B cell (primary cell): ENCODE measurements at regions not wholly inside any gene's neighbourhood (a gene's known extent, or its start where the extent isn't known, plus 50 kb on each side); places are given as distances from the start of the nearest gene placed in this dataset.

Experiments used
- ATAC-seq: fragments of 200-7000 bp; cut with Tn5 transposase; one replicate; pipeline ENCODE4 v1.10.0; 2021; ENCODE audit warnings: low read depth, mild to moderate bottlenecking, moderate number of reproducible peaks, moderate library complexity
- CTCF ChIA-PET: fragments of 350-600 bp; sonication (Branson Sonifier 250); formaldehyde crosslinking; loops from one replicate; lab custom pipeline; 2021; ENCODE audit warnings: antibody characterized with exemption, inconsistent platforms; lab: Charles Lee
- POLR2A ChIA-PET: fragments of 350-600 bp; sonication (Branson Sonifier 250); formaldehyde crosslinking; loops from one replicate; lab custom pipeline; 2021; ENCODE audit warnings: antibody characterized with exemption; lab: Charles Lee
- DNase-seq: peaks from one replicate; pipeline ENCODE4 v3.0.0; 2013
- H2AFZ ChIP-seq: 2 replicates; pipeline ENCODE4 v1.6.1; 2012; ENCODE audit warnings: mild to moderate bottlenecking, low read depth, low read length; ENCODE audit not compliant: insufficient read depth, poor library complexity, severe bottlenecking
- H3K27ac ChIP-seq, 2 donors: 1 replicate in 1 of 2; 2 replicates in 1 of 2; pipeline ENCODE4 v1.5.1; 2012 to 2013; ENCODE audit warnings: low read length in 2 of 2, mild to moderate bottlenecking in 2 of 2, moderate library complexity in 1 of 2
- H3K27me3 ChIP-seq, 4 experiments: fragments of 200-600 bp in 1 of 4; sonication (generic) in 1 of 4; replicated peaks in 1 of 4; 1 replicate in 2 of 4; 2 replicates in 2 of 4; pipeline versions ENCODE4 v1.6.1 to v1.7.0; 2013 to 2016; ENCODE audit warnings: low read length in 3 of 4, mild to moderate bottlenecking in 2 of 4, mixed read lengths in 1 of 4, moderate library complexity in 1 of 4; ENCODE audit not compliant: insufficient read depth in 4 of 4, control insufficient read depth in 3 of 4; ENCODE audit errors: control extremely low read depth in 1 of 4
- H3K36me3 ChIP-seq, 2 experiments: replicated peaks in 1 of 2; 1 replicate in 1 of 2; 2 replicates in 1 of 2; pipeline versions ENCODE4 v1.6.1 to v1.7.1; 2013; ENCODE audit warnings: low read length in 1 of 2; ENCODE audit not compliant: insufficient read depth in 2 of 2, control insufficient read depth in 1 of 2; ENCODE audit errors: control extremely low read depth in 1 of 2, extremely low read depth in 1 of 2
- H3K4me1 ChIP-seq, 2 donors: fragments of 200-600 bp in 1 of 2; sonication (generic) in 1 of 2; 1 replicate in 1 of 2; 2 replicates in 1 of 2; pipeline versions ENCODE4 v1.5.1 to v1.6.1; 2013 to 2017; ENCODE audit warnings: low read length in 2 of 2; ENCODE audit not compliant: control insufficient read depth in 2 of 2, insufficient read depth in 2 of 2
- H3K4me2 ChIP-seq: replicated peaks from 2 replicates; pipeline ENCODE3; 2012; ENCODE audit warnings: mild to moderate bottlenecking, low read depth, low read length; ENCODE audit not compliant: poor library complexity, severe bottlenecking
- H3K4me3 ChIP-seq, 5 experiments: fragments of 200-600 bp in 1 of 5; sonication (generic) in 1 of 5; 1 replicate in 3 of 5; 2 replicates in 2 of 5; pipeline versions ENCODE4 v1.5.1 to v1.7.0; 2011 to 2016; ENCODE audit warnings: low read length in 4 of 5, mild to moderate bottlenecking in 4 of 5, low read depth in 2 of 5, control low read depth in 1 of 5, moderate library complexity in 1 of 5; ENCODE audit not compliant: insufficient read depth in 1 of 5; ENCODE audit errors: control extremely low read depth in 1 of 5, extremely low read depth in 1 of 5
- H3K79me2 ChIP-seq: fragments of 200-600 bp; sonication (generic); one replicate; pipeline ENCODE4 v1.6.0; 2016; ENCODE audit warnings: low read length; ENCODE audit not compliant: control insufficient read depth, insufficient read depth
- H3K9ac ChIP-seq: fragments of 200-600 bp; sonication (generic); 2 replicates; pipeline ENCODE4 v1.6.1; 2017; ENCODE audit warnings: mild to moderate bottlenecking, low read length, moderate library complexity
- H3K9me3 ChIP-seq, 3 donors: one replicate each; pipeline versions ENCODE4 v1.6.1 to v1.7.1; 2013; ENCODE audit warnings: low read length in 2 of 3; ENCODE audit not compliant: control insufficient read depth in 2 of 3, insufficient read depth in 1 of 3; ENCODE audit errors: control extremely low read depth in 1 of 3
- H4K20me1 ChIP-seq: 2 replicates; pipeline ENCODE4 v1.6.0; 2012; ENCODE audit warnings: mild to moderate bottlenecking, low read length; ENCODE audit not compliant: insufficient read depth, control insufficient read depth, poor library complexity, severe bottlenecking
- H3K27ac Mint-ChIP-seq: one replicate; pipeline ENCODE4 v1.8.0; 2021; ENCODE audit warnings: mixed read lengths
- H3K27me3 Mint-ChIP-seq: one replicate; pipeline ENCODE4 v1.8.0; 2021; ENCODE audit warnings: mixed read lengths
- H3K4me1 Mint-ChIP-seq: one replicate; pipeline ENCODE4 v1.8.0; 2021; ENCODE audit warnings: mixed read lengths
- H3K4me3 Mint-ChIP-seq: one replicate; pipeline ENCODE4 v1.8.0; 2021; ENCODE audit warnings: mixed read lengths
- H3K9me3 Mint-ChIP-seq: one replicate; pipeline ENCODE4 v1.8.0; 2022; ENCODE audit warnings: mixed read lengths; ENCODE audit not compliant: insufficient read depth
- CTCF ChIP-seq: fragments of 200-600 bp; IDR thresholded peaks from one replicate; pipeline ENCODE4 v1.8.0; 2022; ENCODE audit warnings: antibody characterized with exemption, mild to moderate bottlenecking
- EZH2 ChIP-seq: IDR thresholded peaks from 2 replicates; pipeline ENCODE4 v1.6.1; 2012; ENCODE audit warnings: borderline replicate concordance, low read depth, mild to moderate bottlenecking, moderate library complexity, low read length; ENCODE audit not compliant: insufficient read depth, poor library complexity, severe bottlenecking
- WGBS: methylation state at CpG from one replicate; pipeline ENCODE4 v1.1.5; 2013; ENCODE audit warnings: missing lambda C conversion rate; ENCODE audit not compliant: insufficient coverage; 5-methylcytosine and 5-hydroxymethylcytosine counted together
- intact Hi-C: fragments of 100-400 bp; cut with micrococcal nuclease; formaldehyde crosslinking; loops from one replicate; pipeline ENCODE4 v1.10.0; 2022

- Histone ChIP-seq H3K4me3 (no peak overlapping the region), H3K9ac (no peak overlapping the region), H3K9me3 (peaks cover 0 to 4% (median 0%) of the 10 kb centered on the region in 3 donors), H4K20me1 (no peaks in the 10 kb centered on the region), H3K4me2 (no peak overlapping the region), H3K36me3 (no peaks in the 10 kb centered on the region), H3K27me3 (no peaks in the 10 kb centered on the region), H3K27ac (no peak overlapping the region), H3K79me2 (no peaks in the 10 kb centered on the region), H2AFZ (no peak overlapping the region), H3K4me1 (no peaks in the 10 kb centered on the region)
- Mint-ChIP-seq H3K27me3 (no peaks in the 10 kb centered on the region), H3K27ac (no peak overlapping the region), H3K9me3 (peaks cover 2% of the 10 kb centered on the region), H3K4me3 (no peak overlapping the region), H3K4me1 (no peaks in the 10 kb centered on the region)
- DNase-seq (no peak), ATAC-seq (no peak)
- intact Hi-C loops: no loop called here
- 70% methylated on average over 2 of the region's 4 CpGs for WGBS
- ChIA-PET POLR2A (no interaction called here), CTCF (no interaction called here)
- TF ChIP-seq EZH2 (no peak), CTCF (no peak)
These were observed 378.4 kb downstream of the CDH7 start for GRCh38 chr18:66129248-66129647.

- Histone ChIP-seq H3K36me3 (no peaks in the 10 kb centered on the region), H4K20me1 (no peaks in the 10 kb centered on the region), H2AFZ (no peak overlapping the region), H3K9me3 (peaks cover 0 to 4% (median 0%) of the 10 kb centered on the region in 3 donors), H3K79me2 (no peaks in the 10 kb centered on the region), H3K27me3 (no peaks in the 10 kb centered on the region), H3K4me3 (no peak overlapping the region), H3K4me1 (no peaks in the 10 kb centered on the region), H3K4me2 (no peak overlapping the region), H3K27ac (no peak overlapping the region), H3K9ac (no peak overlapping the region)
- H3K4me1 Mint-ChIP-seq: no peaks in the 10 kb centered on the region
- H3K27ac Mint-ChIP-seq: no peak overlapping the region
- no peak overlapping the region for H3K4me3 Mint-ChIP-seq
- DNase-seq: no peak
- peaks cover 2% of the 10 kb centered on the region for H3K9me3 Mint-ChIP-seq
- no CpG with 5 or more reads among the region's 2 CpGs for WGBS
- POLR2A ChIA-PET: no interaction called here
- no peak for ATAC-seq
- intact Hi-C loops: no loop called here
- TF ChIP-seq CTCF (no peak), EZH2 (no peak)
- CTCF ChIA-PET: no interaction called here
- no peaks in the 10 kb centered on the region for H3K27me3 Mint-ChIP-seq
These were observed 375.5 kb downstream of the CDH7 start for GRCh38 chr18:66126266-66126665.
